A673 (cell line): ENCODE measurements at regions not wholly inside any gene's neighbourhood (a gene's known extent, or its start where the extent isn't known, plus 50 kb on each side); places are given as distances from the start of the nearest gene placed in this dataset.
"Not testable (repeated sequence)": the region's sequence is repeated elsewhere in the genome, so short reads cannot be mapped to it uniquely, and the experiment has no call there.

Experiments
- BruUV-seq: library from RNA; stranded (reverse); fragments of 400-500 nt; replicated peaks from 2 replicates; lab custom pipeline; 2021; lab: Mats Ljungman, UMichigan
- CTCF ChIA-PET: fragments of 300-600 bp; sonication (Branson Sonifier 250); formaldehyde crosslinking; loops from one replicate; lab custom pipeline; 2022; ENCODE audit warnings: antibody characterized with exemption; lab: Charles Lee
- POLR2A ChIA-PET: fragments of 300-600 bp; sonication (Branson Sonifier 250); formaldehyde crosslinking; loops from one replicate; lab custom pipeline; 2022; ENCODE audit warnings: antibody characterized with exemption; ENCODE audit not compliant: low non-redundant PET; lab: Charles Lee
- DNase-seq: peaks from one replicate; pipeline ENCODE4 v3.0.0-alpha.2; 2015; ENCODE audit warnings: low spot score
- H3K27ac ChIP-seq: fragments of 200-600 bp; sonication (generic); 2 replicates; pipeline ENCODE4 v1.5.1; 2016; ENCODE audit warnings: mixed run types, low read depth, mild to moderate bottlenecking, mixed read lengths, antibody characterized with exemption, low read length; ENCODE audit not compliant: poor library complexity, severe bottlenecking
- H3K27me3 ChIP-seq: fragments of 200-600 bp; sonication (generic); replicated peaks from 2 replicates; pipeline ENCODE4 v1.6.1; 2017; ENCODE audit warnings: mixed run types, low read depth, mild to moderate bottlenecking, mixed read lengths, antibody characterized with exemption, low read length; ENCODE audit not compliant: insufficient read depth, poor library complexity
- H3K36me3 ChIP-seq: fragments of 200-600 bp; sonication (generic); 2 replicates; pipeline ENCODE4 v1.6.1; 2016; ENCODE audit warnings: mixed run types, mild to moderate bottlenecking, mixed read lengths, antibody characterized with exemption, low read length; ENCODE audit not compliant: insufficient read depth, poor library complexity, severe bottlenecking
- H3K4me1 ChIP-seq: fragments of 200-600 bp; sonication (generic); 2 replicates; pipeline ENCODE4 v1.6.1; 2017; ENCODE audit warnings: mixed run types, mild to moderate bottlenecking, mixed read lengths, antibody characterized with exemption, low read length; ENCODE audit not compliant: insufficient read depth, poor library complexity, severe bottlenecking
- H3K4me3 ChIP-seq: fragments of 200-600 bp; sonication (generic); 2 replicates; pipeline ENCODE4 v1.5.1; 2016; ENCODE audit warnings: low read depth, mixed run types, mild to moderate bottlenecking, mixed read lengths, low read length; ENCODE audit not compliant: poor library complexity, severe bottlenecking
- H3K9me3 ChIP-seq: fragments of 200-600 bp; sonication (generic); 2 replicates; pipeline ENCODE4 v1.6.1; 2016; ENCODE audit warnings: mixed run types, low read depth, mild to moderate bottlenecking, mixed read lengths, antibody characterized with exemption, low read length; ENCODE audit not compliant: poor library complexity, severe bottlenecking
- EZH2 ChIP-seq: fragments of 200-600 bp; sonication (generic); IDR thresholded peaks from 2 replicates; pipeline ENCODE4 v1.6.1; 2017; ENCODE audit warnings: borderline replicate concordance, low read depth, mild to moderate bottlenecking, mixed read lengths, antibody characterized with exemption, low read length; ENCODE audit not compliant: poor library complexity, severe bottlenecking
- intact Hi-C: fragments of 100-400 bp; cut with micrococcal nuclease; formaldehyde crosslinking; loops from one replicate; pipeline ENCODE4 v1.10.0; 2022; ENCODE audit not compliant: unreplicated experiment
- TF ChIP-seq, protein P1 (sequence below): fragments of 300-800, 200-600 bp; sonication (generic); conservative IDR thresholded peaks from 2 replicates; pipeline ENCODE4 v1.5.1; 2017; ENCODE audit warnings: low read depth, mild to moderate bottlenecking, antibody characterized with exemption, low read length, moderate library complexity, mixed read lengths

DNA sequence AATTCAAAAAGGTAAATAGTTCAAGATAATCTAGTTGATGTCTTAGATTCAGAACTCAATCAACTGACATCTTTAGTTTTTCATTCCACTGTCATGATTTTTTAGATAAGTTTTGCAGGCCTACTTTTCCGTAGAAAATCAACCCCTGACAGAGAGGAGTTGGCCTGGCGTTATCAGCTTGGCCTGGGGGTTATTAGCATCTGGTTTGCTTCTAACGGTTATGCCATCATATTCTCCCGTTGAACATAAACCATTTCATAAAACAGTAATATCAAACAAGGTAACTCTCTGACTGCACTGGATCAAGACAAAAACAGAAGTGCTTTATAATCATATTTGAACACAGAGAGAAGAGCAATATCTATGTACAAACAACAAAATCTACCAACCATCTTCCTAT lies 130.8 kb upstream of the PCDH20 start:
- no peak for DNase-seq
- ChIA-PET POLR2A (no interaction called here), CTCF (no interaction called here)
- intact Hi-C loops = no loop called here
- no peaks in the 10 kb centered on the region for H3K36me3 ChIP-seq
- H3K4me3 ChIP-seq = no peak overlapping the region
- no TSS peak for BruUV-seq
- TF ChIP-seq, protein P1, sequence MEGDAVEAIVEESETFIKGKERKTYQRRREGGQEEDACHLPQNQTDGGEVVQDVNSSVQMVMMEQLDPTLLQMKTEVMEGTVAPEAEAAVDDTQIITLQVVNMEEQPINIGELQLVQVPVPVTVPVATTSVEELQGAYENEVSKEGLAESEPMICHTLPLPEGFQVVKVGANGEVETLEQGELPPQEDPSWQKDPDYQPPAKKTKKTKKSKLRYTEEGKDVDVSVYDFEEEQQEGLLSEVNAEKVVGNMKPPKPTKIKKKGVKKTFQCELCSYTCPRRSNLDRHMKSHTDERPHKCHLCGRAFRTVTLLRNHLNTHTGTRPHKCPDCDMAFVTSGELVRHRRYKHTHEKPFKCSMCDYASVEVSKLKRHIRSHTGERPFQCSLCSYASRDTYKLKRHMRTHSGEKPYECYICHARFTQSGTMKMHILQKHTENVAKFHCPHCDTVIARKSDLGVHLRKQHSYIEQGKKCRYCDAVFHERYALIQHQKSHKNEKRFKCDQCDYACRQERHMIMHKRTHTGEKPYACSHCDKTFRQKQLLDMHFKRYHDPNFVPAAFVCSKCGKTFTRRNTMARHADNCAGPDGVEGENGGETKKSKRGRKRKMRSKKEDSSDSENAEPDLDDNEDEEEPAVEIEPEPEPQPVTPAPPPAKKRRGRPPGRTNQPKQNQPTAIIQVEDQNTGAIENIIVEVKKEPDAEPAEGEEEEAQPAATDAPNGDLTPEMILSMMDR = no peak
- TF ChIP-seq EZH2 = no peak
- no peaks in the 10 kb centered on the region for H3K4me1 ChIP-seq
- H3K27me3 ChIP-seq = no peaks in the 10 kb centered on the region
- H3K27ac ChIP-seq = no peak overlapping the region
- H3K9me3 ChIP-seq = no peaks in the 10 kb centered on the region

DNA sequence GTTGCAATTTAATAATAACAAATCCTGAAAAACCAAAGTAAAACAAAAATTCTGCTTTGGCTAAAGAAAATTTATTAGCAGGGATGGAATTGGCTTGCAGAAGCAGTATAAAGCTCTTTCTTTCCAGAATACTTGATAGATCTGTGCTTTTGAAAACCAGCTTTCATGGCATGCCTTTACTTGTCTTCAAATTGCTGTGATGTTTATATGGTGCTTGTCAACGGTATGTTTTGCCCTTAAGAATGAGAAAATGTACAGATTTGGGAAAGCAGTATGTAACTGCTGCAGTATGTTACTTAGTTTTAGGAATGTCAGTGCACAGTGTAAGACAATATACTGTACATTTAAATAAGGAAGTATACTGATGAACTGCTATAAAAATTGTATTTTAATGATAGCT lies 120.8 kb upstream of the PCDH20 start:
- POLR2A ChIA-PET = no interaction called here
- H3K9me3 ChIP-seq = no peaks in the 10 kb centered on the region
- CTCF ChIA-PET = no interaction called here
- intact Hi-C loops = no loop called here
- H3K36me3 ChIP-seq = no peaks in the 10 kb centered on the region
- no peak overlapping the region for H3K27ac ChIP-seq
- H3K27me3 ChIP-seq = no peaks in the 10 kb centered on the region
- DNase-seq = no peak
- no TSS peak for BruUV-seq
- TF ChIP-seq EZH2 = no peak
- TF ChIP-seq, protein P1 = no peak
- H3K4me3 ChIP-seq = no peak overlapping the region
- no peaks in the 10 kb centered on the region for H3K4me1 ChIP-seq

DNA sequence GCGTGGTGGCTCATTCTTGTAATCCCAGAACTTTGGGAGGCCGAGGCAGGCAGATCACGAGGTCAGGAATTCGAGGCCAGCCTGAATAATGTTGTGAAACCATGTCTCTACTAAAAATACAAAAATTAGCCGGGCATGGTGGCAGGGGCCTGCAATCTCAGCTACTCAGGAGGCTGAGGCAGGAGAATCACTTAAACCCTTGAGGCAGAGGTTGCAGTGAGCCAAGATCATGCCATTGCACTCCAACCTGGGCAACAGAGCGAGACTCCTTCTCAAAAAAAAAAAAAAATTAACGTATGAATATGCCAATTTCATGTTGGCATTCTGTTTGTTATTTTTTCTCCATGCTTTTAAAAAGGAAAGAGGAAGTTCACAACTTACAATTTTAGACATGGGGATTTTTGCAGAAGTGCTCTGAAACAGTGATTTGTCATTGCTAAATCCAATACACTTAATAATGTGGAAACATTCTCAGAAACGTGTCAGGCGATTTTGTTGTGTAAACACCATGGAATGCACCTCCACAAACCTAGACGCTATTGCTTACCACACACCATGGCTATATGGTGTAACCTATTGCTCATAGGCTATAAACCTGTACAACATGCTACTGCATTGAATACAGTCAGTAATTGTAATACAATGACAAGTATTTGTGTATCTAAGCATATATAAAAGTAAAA lies 115.9 kb upstream of the PCDH20 start:
- TF ChIP-seq EZH2 = no peak
- TF ChIP-seq, protein P1 = no peak
- DNase-seq = no peak
- H3K4me1 ChIP-seq = no peaks in the 10 kb centered on the region
- no peaks in the 10 kb centered on the region for H3K27me3 ChIP-seq
- H3K4me3 ChIP-seq = no peak overlapping the region
- no peaks in the 10 kb centered on the region for H3K9me3 ChIP-seq
- CTCF ChIA-PET = no interaction called here
- POLR2A ChIA-PET = no interaction called here
- intact Hi-C loops = no loop called here
- H3K36me3 ChIP-seq = no peaks in the 10 kb centered on the region
- no peak overlapping the region for H3K27ac ChIP-seq
- no TSS peak for BruUV-seq

DNA sequence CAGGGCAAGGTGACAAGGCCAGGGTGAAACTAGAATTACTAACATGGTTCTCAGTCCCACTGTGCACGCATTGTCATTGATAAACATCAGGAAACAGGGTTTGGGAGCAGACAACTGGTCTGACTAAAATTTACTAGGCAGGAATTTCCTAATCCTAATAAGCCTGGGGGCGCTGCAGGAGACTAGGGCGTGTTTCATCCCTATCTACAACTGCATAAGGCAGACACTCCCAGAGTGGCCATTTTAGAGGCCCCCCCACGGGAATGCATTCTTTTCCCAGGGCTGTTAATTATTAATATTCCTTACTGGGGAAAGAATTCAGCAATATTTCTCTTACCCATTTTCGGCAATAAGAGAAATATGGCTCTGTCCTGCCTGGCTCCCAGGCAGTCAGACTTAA lies 103.6 kb upstream of the PCDH20 start:
- DNase-seq, H3K4me3 ChIP-seq, POLR2A ChIA-PET, CTCF ChIA-PET, intact Hi-C loops, BruUV-seq, H3K4me1 ChIP-seq, H3K9me3 ChIP-seq, H3K36me3 ChIP-seq, H3K27ac ChIP-seq, H3K27me3 ChIP-seq: not testable (repeated sequence)
